GM12874 (cell line): ENCODE measurements at regions not wholly inside any gene's neighbourhood (a gene's known extent, or its start where the extent isn't known, plus 50 kb on each side); places are given as distances from the start of the nearest gene placed in this dataset.

Source experiments
- CTCF ChIP-seq: IDR thresholded peaks from 2 replicates; pipeline ENCODE4 v1.5.1; 2011; ENCODE audit warnings: low read depth, mild to moderate bottlenecking, control low read depth, low read length, moderate library complexity; ENCODE audit not compliant: insufficient read depth

- no peak for TF ChIP-seq CTCF
Observed at GRCh38 chr4:112898357-112899141, 150.9 kb upstream of the ANK2 start.

GRCh38 chr4:112900416-112900815 is 149.0 kb upstream of the ANK2 start:
- TF ChIP-seq CTCF, result no peak

- no peak for TF ChIP-seq CTCF
Observed at GRCh38 chr4:112901962-112902411, 147.5 kb upstream of the ANK2 start.

- TF ChIP-seq CTCF, result no peak
Observed at GRCh38 chr4:112905728-112906127, 143.7 kb upstream of the ANK2 start.

- no peak for TF ChIP-seq CTCF
Observed at GRCh38 chr4:112908511-112908910, 140.9 kb upstream of the ANK2 start.

GRCh38 chr4:112910109-112910736 is 139.2 kb upstream of the ANK2 start:
- no peak for TF ChIP-seq CTCF

GRCh38 chr4:112916868-112917267 is 132.6 kb upstream of the ANK2 start:
- no peak for TF ChIP-seq CTCF
